NCI-H2196 treated with DMSO at 0.1 percent for 48 hours (cell line): ENCODE measurements at regions not wholly inside any gene's neighbourhood (a gene's known extent, or its start where the extent isn't known, plus 50 kb on each side); places are given as distances from the start of the nearest gene placed in this dataset.
"Not testable (repeated sequence)": the region's sequence is repeated elsewhere in the genome, so short reads cannot be mapped to it uniquely, and the experiment has no call there.

ENCODE experiments used
- DNase-seq: peaks from one replicate; lab custom pipeline; 2025; ENCODE audit not compliant: unreplicated experiment; lab: John Stamatoyannopoulos, UW

GRCh38 chr17:70510288-70510687 lies 341.0 kb downstream of the KCNJ2 start:
- no peak for DNase-seq

GRCh38 chr17:70517816-70518215 lies 348.5 kb downstream of the KCNJ2 start:
- no peak for DNase-seq

- DNase-seq = no peak
These were observed 350.0 kb downstream of the KCNJ2 start for GRCh38 chr17:70519300-70519699.

GRCh38 chr17:70520447-70520846 lies 351.1 kb downstream of the KCNJ2 start:
- DNase-seq = no peak

DNA sequence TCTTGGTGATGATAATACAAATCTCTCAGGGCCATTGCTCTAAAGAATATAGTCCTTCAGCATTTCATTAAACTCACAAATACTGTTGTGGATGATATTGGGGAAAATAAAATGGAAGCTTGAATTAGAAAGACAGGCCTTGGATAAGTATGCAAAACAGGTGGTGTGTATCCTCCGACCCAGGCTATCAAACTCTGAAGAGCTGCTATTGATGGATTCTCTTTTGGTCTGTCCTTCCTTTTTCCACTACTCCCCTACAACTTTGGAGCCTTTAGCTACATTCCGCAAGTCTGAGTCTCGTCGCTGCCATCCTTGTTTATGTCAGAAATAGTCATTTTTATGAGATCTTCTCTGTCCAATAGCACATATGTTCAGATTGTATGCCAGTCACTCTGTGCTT lies 351.6 kb downstream of the KCNJ2 start:
- DNase-seq = no peak

GRCh38 chr17:70521821-70522256 lies 352.5 kb downstream of the KCNJ2 start:
- DNase-seq = peak; percentile 49

- peak; percentile 35 for DNase-seq
These were observed 354.1 kb downstream of the KCNJ2 start for GRCh38 chr17:70523426-70523825.

DNA sequence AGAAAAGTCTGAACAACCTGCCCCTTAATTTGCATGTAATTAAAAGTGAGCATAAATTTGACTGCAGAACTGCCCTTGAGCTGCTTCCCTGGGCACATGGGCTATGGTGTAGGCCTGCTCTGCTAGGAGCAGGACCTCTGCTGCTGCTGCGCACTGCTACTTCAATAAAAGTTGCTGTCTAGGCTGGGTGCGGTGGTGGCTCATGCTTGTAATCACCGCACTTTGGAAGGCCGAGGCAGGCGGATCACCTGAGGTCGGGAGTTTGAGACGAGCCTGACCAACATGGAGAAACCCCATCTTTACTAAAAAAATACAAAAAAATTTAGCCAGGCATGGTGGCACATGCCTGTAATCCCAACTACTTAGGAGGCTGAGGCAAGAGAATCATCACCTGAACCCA lies 355.7 kb downstream of the KCNJ2 start:
- DNase-seq = not testable (repeated sequence)

GRCh38 chr17:70525961-70526360 lies 356.6 kb downstream of the KCNJ2 start:
- no peak for DNase-seq

DNA sequence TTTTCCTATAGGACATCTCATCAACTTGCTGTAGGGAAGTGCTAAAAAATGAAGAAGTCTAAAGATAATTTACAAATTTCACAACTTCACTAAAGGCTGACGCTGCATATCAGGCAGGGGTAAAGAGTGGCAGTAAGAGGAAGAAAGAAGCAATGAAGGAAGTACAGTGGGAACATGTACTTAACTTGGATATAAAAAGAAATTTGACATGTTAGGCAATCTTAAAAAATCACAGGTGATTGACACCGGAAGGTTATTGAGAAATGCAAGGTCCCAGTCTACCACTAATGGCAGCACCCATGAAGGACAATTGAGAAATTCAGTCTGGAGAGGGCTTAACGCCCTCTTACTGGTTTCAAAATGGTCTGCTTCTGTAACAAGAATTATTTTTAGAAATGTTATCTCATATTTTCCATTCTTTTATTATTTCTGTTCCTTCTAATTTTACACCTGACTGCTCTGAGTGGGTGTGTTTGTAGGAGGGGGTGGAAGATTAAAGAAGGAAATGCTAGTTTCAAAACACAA lies 358.1 kb downstream of the KCNJ2 start:
- DNase-seq = no peak

DNA sequence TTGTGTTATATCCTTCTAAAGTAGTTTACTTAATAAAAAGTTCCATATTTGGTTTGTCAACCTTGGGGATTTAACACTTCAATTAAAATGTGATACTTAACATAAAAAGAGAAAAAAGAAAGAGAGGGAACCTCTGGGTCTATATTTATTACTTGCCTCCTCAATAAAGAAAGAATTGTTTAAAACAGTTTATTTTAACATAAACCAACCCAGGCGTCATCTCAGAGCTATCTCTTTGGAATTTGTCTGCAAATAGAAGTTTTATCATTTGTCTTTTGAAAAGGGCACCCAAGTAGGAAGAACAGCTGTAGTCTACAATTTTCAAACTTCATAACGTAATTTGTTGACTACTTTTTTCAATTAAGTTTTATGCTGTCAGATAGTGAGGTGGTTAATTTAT lies 364.1 kb downstream of the KCNJ2 start:
- no peak for DNase-seq

GRCh38 chr17:70535986-70536385 lies 366.7 kb downstream of the KCNJ2 start:
- DNase-seq = no peak

GRCh38 chr17:70539132-70539924 lies 370.0 kb downstream of the KCNJ2 start:
- DNase-seq = no peak

DNA sequence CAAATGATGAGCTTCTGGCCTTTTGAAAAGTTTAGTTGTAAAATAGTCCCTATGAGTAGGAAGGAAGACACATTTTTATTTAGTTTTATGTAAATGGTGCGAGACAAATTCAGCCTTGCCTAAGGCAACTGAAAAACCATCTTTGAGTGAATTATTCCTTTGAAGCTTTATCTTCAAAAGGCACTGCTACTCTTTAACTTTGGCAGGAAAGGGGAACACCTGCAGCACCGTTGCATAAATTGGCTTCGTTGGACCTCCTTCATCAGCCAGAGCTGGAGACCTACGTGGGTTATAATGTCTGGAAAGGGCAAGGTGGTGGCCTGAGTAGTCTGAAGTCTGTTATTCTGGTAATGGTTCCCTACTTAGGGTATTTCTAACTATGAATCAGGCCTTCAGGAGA lies 373.5 kb downstream of the KCNJ2 start:
- no peak for DNase-seq

- DNase-seq = no peak
These were observed 375.0 kb downstream of the KCNJ2 start for GRCh38 chr17:70544317-70544716.

GRCh38 chr17:70552230-70552981 lies 383.1 kb downstream of the KCNJ2 start:
- DNase-seq = peak; percentile 15

GRCh38 chr17:70552982-70553334 lies 383.6 kb downstream of the KCNJ2 start:
- no peak for DNase-seq

GRCh38 chr17:70555723-70556122 lies 386.4 kb downstream of the KCNJ2 start:
- DNase-seq = no peak

- no peak for DNase-seq
These were observed 389.5 kb downstream of the KCNJ2 start for GRCh38 chr17:70558821-70559220.

DNA sequence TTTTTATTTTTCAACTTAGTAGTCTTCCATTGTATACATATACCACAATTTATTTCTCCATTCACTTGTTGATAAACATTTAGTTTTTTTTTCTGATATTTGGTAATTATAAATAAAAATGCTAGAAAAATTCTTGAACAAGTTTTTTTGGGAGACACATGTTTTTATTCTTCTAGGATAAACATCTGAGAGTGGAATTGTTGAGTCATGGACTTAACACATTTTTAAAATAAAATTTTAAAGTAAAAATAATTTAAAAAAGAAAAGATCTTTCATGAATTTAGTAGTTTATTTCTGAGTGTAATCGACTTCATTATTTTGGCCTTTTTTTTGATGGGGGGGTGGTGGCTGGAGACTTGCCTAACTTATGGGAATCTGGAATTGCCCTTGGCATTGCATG lies 391.1 kb downstream of the KCNJ2 start:
- DNase-seq = no peak

DNA sequence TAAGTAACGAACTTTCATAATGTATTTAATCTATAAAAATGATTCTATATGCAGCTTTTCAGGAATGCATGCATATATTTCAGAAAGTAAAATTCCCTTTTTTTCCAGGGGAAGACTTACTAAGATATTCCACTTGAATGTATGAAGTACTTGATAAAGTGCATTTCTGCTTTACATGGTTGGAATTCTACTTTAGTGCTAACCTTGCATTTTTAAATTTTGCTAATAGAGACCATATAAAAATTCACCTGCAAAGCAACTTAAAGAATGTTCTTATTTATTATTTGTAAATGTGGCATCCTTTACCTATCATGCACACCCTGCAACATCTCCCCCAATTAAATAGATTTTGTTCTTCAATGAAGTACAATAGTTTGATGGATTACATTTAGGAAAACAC lies 392.8 kb downstream of the KCNJ2 start:
- no peak for DNase-seq

DNA sequence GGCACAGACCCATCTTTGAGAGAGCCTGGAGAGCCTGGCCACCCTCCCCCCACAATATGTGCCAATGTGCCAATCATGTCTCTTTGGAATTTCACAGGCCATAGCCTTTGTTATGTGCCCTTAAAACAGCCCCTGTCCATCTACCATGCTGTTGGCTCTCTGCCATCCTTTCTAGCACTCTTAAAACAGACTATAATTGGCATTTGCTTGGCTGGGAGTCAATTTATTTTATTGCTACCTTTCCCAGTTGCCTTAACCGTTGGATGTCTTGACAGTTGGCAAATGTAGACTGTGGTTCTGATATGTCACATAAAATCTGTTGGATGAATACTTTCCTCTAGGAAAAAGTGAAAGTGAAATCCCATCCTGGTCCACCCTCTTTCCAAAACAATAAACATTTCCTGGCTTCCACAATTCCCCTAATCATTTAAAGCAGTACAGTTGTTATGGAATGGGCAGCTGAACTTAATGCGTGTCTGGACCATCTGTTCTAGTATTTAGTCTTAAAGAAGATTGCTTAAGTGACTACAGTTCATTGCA lies 394.0 kb downstream of the KCNJ2 start:
- no peak for DNase-seq
